ENCODE measurements at regions not wholly inside any gene's neighbourhood (a gene's known extent, or its start where the extent isn't known, plus 50 kb on each side); places are given as distances from the start of the nearest gene placed in this dataset.

DNA sequence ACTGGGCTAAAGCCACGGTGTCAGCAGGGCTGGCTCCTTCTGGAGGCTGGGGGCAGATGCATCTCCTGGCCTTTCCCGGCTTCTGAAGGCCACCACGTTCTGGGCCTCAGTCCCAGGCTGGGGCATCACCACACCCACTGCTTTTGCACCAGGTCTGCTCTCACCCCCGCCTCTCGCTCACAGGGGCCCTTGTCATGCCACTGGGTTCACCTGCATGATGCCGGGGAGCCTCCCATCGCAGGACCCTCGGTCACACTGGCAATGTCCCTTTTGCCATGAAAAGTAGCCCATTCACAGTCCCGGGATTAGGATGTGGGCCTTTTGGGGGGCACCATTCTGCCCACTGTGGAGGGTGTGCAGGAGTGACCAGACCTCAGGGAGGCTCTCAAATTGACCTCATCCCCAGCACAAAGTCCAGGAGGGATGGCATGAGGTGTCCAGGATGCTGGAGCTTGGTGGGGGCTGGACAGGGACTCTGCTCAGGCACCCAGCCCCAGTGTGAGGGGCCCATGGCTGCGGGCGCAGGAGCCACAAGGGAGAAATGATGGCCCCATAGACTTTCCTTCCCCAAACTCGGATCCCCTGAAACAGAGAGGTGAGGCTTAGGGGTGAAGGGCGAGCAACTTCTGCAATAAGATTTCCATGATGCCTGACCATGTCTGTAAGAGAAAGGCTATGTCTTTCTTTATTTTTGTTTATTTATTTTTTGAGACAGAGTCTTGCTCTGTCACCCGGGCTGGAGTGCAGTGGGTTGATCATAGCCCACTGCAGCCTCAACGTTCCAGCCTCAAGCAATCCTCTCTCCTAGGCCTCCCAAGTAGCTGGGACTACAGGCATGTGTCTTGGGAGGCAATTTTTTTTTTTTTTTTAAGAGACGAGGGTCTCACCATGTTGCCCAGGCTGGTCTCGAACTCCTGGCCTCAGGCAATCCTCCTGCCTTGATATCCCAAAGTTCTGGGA is 189.1 kb downstream of the GOLGA6L6 start:
- H3K36me3 Mint-ChIP-seq (ENCODE audit: insufficient read depth, unreplicated experiment), result no peaks in the 10 kb centered on the region
- no TSS peak for BruUV-seq (replicated peaks)
- TF ChIP-seq CTCF (IDR thresholded peaks at IDR 0.05; ENCODE audit: unreplicated experiment), result no peak
- POLR2A ChIA-PET, result no interaction called here
- no peak for DNase-seq (ENCODE audit: unreplicated experiment)
- CTCF ChIA-PET, result interaction anchor here (0.6 to 8.7 kb wide), 6 partner anchors 15 to 1911 kb away, joined by 3 to 251 read pairs (median 4); no protein-coding TSS in a partner anchor
- no peaks in the 10 kb centered on the region for H3K9me3 Mint-ChIP-seq (ENCODE audit: unreplicated experiment)
- H3K4me1 Mint-ChIP-seq (ENCODE audit: insufficient read depth, unreplicated experiment), result peaks cover 6% of the 10 kb centered on the region
- no peak overlapping the region for H3K4me3 Mint-ChIP-seq (ENCODE audit: unreplicated experiment)
- H3K27me3 Mint-ChIP-seq (ENCODE audit: insufficient read depth, unreplicated experiment), result no peaks in the 10 kb centered on the region
- intact Hi-C loops (cut with micrococcal nuclease), result no loop called here
- H3K27ac Mint-ChIP-seq (ENCODE audit: low read depth, unreplicated experiment), result no peak overlapping the region

- POLR2A ChIA-PET, result no interaction called here
- no peak for TF ChIP-seq CTCF (IDR thresholded peaks at IDR 0.05; ENCODE audit: unreplicated experiment)
Measured at GRCh38 chr15:20351448-20351971, 190.1 kb downstream of the GOLGA6L6 start.

GRCh38 chr15:20349774-20350498 is 191.7 kb downstream of the GOLGA6L6 start:
- no peaks in the 10 kb centered on the region for H3K9me3 Mint-ChIP-seq (ENCODE audit: unreplicated experiment)
- intact Hi-C loops (cut with micrococcal nuclease), result no loop called here
- H3K36me3 Mint-ChIP-seq (ENCODE audit: insufficient read depth, unreplicated experiment), result no peaks in the 10 kb centered on the region
- no TSS peak for BruUV-seq (replicated peaks)
- DNase-seq (ENCODE audit: unreplicated experiment), result no peak
- no peak for TF ChIP-seq CTCF (IDR thresholded peaks at IDR 0.05; ENCODE audit: unreplicated experiment)
- ChIA-PET CTCF (interaction anchor here (0.7 to 4.0 kb wide), 4 partner anchors 8 to 1874 kb away, joined by 3 to 29 read pairs (median 3); no protein-coding TSS in a partner anchor), POLR2A (no interaction called here)
- no peaks in the 10 kb centered on the region for H3K27me3 Mint-ChIP-seq (ENCODE audit: insufficient read depth, unreplicated experiment)
- H3K27ac Mint-ChIP-seq (ENCODE audit: low read depth, unreplicated experiment), result no peak overlapping the region
- H3K4me1 Mint-ChIP-seq (ENCODE audit: insufficient read depth, unreplicated experiment), result no peaks in the 10 kb centered on the region
- no peak overlapping the region for H3K4me3 Mint-ChIP-seq (ENCODE audit: unreplicated experiment)

More at GRCh38 chr15:20351448-20351971, 190.1 kb downstream of the GOLGA6L6 start:
- DNase-seq (ENCODE audit: unreplicated experiment), result no peak
- peaks cover 5% of the 10 kb centered on the region for H3K4me1 Mint-ChIP-seq (ENCODE audit: insufficient read depth, unreplicated experiment)
- H3K4me3 Mint-ChIP-seq (ENCODE audit: unreplicated experiment), result no peak overlapping the region
- CTCF ChIA-PET, result interaction anchor here (0.8 to 8.7 kb wide), 2 partner anchors 933 to 1873 kb away, joined by 3 to 251 read pairs; no protein-coding TSS in a partner anchor
- H3K9me3 Mint-ChIP-seq (ENCODE audit: unreplicated experiment), result no peaks in the 10 kb centered on the region
- no peak overlapping the region for H3K27ac Mint-ChIP-seq (ENCODE audit: low read depth, unreplicated experiment)
- no peaks in the 10 kb centered on the region for H3K36me3 Mint-ChIP-seq (ENCODE audit: insufficient read depth, unreplicated experiment)
- no peaks in the 10 kb centered on the region for H3K27me3 Mint-ChIP-seq (ENCODE audit: insufficient read depth, unreplicated experiment)
- intact Hi-C loops (cut with micrococcal nuclease), result no loop called here
- no TSS peak for BruUV-seq (replicated peaks)
